GM13976 (cell line): ENCODE measurements at regions not wholly inside any gene's neighbourhood (a gene's known extent, or its start where the extent isn't known, plus 50 kb on each side); places are given as distances from the start of the nearest gene placed in this dataset.
A peak's percentile ranks its signal among the peaks of the same experiment; 100 is the strongest.

Source experiments
- DNase-seq: peaks from one replicate; pipeline ENCODE4 v3.0.0; 2012; ENCODE audit warnings: low spot score
- CTCF ChIP-seq: IDR thresholded peaks from 2 replicates; pipeline ENCODE4 v1.5.1; 2012; ENCODE audit warnings: borderline replicate concordance, mild to moderate bottlenecking; ENCODE audit not compliant: insufficient read depth; ENCODE audit errors: extremely low read depth, missing control alignments, control extremely low read depth
- in situ Hi-C: fragments of 300-500 bp; cut with MboI; formaldehyde crosslinking; loops from one replicate; pipeline ENCODE4 v1.12.0; 2022; ENCODE audit warnings: low sequenced_read_pairs, mixed read lengths, inconsistent platforms; ENCODE audit not compliant: unreplicated experiment

GRCh38 chr6:2360126-2360525 is 114.7 kb upstream of the GMDS start:
- no peak for DNase-seq
- TF ChIP-seq CTCF, result no peak
- in situ Hi-C loops, result no loop called here

GRCh38 chr6:2355150-2355549 is 109.7 kb upstream of the GMDS start:
- in situ Hi-C loops, result loop anchor here (10.0 kb wide), 2 partner anchors 150 to 760 kb away; no protein-coding TSS in a partner anchor
- DNase-seq, result no peak
- TF ChIP-seq CTCF, result no peak

GRCh38 chr6:2354138-2354491 is 108.7 kb upstream of the GMDS start:
- no peak for TF ChIP-seq CTCF
- in situ Hi-C loops, result loop anchor here (10.0 kb wide), 2 partner anchors 149 to 759 kb away; no protein-coding TSS in a partner anchor
- DNase-seq, result no peak

- in situ Hi-C loops, result loop anchor here (10.0 kb wide), 2 partner anchors 149 to 759 kb away; no protein-coding TSS in a partner anchor
- peak; percentile 73 for DNase-seq
- TF ChIP-seq CTCF, result peak; percentile 73
Observed at GRCh38 chr6:2353412-2354137, 108.2 kb upstream of the GMDS start.

- no peak for DNase-seq
- in situ Hi-C loops, result loop anchor here (10.0 kb wide), 2 partner anchors 147 to 757 kb away; no protein-coding TSS in a partner anchor
- TF ChIP-seq CTCF, result no peak
Observed at GRCh38 chr6:2351807-2352431, 106.5 kb upstream of the GMDS start.

GRCh38 chr6:2351090-2351489 is 105.7 kb upstream of the GMDS start:
- no peak for TF ChIP-seq CTCF

GRCh38 chr6:2346078-2346477 is 100.7 kb upstream of the GMDS start:
- in situ Hi-C loops, result no loop called here
- no peak for DNase-seq
- no peak for TF ChIP-seq CTCF

More at GRCh38 chr6:2351090-2351489, 105.7 kb upstream of the GMDS start:
- DNase-seq, result no peak
- in situ Hi-C loops, result loop anchor here (10.0 kb wide), 2 partner anchors 146 to 756 kb away; no protein-coding TSS in a partner anchor
